ENCODE measurements at regions not wholly inside any gene's neighbourhood (a gene's known extent, or its start where the extent isn't known, plus 50 kb on each side); places are given as distances from the start of the nearest gene placed in this dataset.

DNA sequence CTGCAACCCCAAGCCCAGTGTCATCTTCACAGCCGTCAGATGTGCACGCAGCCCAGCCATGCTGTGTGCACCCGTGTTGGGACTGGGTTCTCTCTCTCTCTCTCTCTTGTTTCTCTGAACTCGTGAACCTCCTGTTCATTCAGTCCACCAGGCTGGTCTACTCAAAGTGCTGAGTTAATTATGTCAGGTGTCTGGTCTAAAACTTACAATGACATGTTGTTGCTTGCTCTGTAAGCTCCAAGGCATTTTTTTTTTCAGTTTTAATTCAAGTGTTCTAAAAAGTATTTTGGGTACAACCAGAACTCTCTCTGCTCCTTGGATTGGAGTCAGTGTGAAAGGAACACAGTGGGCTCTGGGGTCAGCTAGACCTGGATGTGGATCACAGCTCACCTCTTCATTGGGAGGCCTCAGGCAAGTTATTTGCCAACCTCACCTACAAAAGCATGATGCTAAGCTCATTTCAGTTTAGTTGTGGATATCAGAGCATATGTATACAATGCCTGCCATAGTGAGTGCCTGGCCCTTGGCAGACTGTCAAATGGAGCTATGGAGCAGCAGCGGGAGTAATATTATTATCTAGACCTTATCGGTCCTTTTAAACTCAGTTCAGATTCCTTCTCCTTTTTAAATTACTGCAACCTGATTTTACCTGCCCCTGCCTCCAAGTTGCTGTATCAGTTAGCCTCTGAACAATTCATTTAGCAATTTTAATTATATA lies 59.5 kb downstream of the PLEKHG1 start:
- TF ChIP-seq EP300 (IDR thresholded peaks at IDR 0.05) (no peak), POLR2A (IDR thresholded peaks at IDR 0.05) (no peak)
- TF ChIP-seq, protein P1, sequence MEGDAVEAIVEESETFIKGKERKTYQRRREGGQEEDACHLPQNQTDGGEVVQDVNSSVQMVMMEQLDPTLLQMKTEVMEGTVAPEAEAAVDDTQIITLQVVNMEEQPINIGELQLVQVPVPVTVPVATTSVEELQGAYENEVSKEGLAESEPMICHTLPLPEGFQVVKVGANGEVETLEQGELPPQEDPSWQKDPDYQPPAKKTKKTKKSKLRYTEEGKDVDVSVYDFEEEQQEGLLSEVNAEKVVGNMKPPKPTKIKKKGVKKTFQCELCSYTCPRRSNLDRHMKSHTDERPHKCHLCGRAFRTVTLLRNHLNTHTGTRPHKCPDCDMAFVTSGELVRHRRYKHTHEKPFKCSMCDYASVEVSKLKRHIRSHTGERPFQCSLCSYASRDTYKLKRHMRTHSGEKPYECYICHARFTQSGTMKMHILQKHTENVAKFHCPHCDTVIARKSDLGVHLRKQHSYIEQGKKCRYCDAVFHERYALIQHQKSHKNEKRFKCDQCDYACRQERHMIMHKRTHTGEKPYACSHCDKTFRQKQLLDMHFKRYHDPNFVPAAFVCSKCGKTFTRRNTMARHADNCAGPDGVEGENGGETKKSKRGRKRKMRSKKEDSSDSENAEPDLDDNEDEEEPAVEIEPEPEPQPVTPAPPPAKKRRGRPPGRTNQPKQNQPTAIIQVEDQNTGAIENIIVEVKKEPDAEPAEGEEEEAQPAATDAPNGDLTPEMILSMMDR (IDR thresholded peaks at IDR 0.05), result no peak
- Histone ChIP-seq H3K4me1 (no peaks in the 10 kb centered on the region), H3K36me3 (no peaks in the 10 kb centered on the region), H3K27ac (no peak overlapping the region), H3K4me3 (no peak overlapping the region), H3K27me3 (no peaks in the 10 kb centered on the region), H3K9me3 (no peaks in the 10 kb centered on the region)
- DNase-seq (ENCODE audit: low spot score in 2 of 2), result no peak
- WGBS, 2 donors, result 67% methylated on average over 6 of the region's 6 CpGs

DNA sequence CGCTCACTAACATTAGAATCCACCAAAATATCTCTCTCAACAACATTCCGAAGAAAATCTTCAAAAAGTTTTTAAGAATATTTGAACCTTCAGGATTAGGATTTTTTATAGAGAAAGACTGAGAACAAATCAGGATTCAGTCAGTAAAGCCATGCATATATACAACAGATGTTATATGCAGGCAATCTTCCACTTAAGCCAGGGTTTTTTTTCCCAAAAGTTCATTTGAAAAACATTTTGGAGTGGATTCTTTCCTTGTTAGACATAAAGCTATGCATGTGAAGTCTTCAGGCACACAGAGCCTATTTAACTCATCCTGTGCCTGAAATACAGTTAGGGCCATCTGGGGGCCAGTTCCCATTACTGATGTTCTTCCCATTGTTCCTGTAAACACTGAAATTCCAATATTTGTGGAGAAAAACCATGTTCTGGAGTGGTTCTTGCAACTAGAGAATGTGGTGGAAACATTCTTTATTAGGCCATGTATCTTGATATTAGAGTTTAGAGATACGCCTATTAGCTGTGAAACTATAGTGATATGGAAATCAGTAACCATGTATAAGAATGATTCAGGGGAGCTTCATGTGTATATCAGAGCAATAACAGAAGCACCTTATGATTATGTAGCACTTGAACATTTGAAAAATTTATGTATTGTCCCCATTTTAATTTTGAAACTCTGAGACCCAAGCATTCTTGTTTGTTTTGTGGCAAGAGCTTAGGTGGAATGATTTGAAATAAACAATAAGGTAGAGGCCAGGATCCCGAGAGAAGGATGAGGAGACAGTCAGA lies 61.7 kb downstream of the PLEKHG1 start:
- Histone ChIP-seq H3K36me3 (no peaks in the 10 kb centered on the region), H3K27ac (no peak overlapping the region), H3K9me3 (no peaks in the 10 kb centered on the region), H3K4me3 (no peak overlapping the region), H3K4me1 (no peaks in the 10 kb centered on the region), H3K27me3 (no peaks in the 10 kb centered on the region)
- DNase-seq (ENCODE audit: low spot score in 2 of 2), result no peak
- TF ChIP-seq POLR2A (IDR thresholded peaks at IDR 0.05), result no peak
- 93 to 96% methylated on average over 4 of the region's 4 CpGs for WGBS, 2 donors

DNA sequence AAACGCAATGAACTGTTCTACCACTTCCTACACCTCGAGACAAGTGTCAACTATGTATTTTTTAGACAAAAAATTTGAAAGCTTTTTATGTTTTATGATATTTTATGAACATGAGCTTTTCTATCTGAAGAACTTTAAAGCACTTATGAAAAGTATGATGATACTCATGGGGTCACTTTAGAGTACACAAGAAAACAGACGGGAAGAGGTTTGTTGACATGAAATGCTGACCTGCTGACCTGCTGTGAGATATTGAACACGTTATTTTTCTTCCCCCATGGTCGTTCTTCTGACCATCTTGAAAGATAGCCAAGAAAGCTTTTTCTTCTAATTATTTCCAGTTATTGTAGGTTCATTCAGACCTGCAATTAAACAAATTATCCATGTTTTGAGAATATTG lies 63.1 kb downstream of the PLEKHG1 start:
- H3K27ac ChIP-seq, result no peak overlapping the region
- 34 to 39% methylated on average over 5 of the region's 5 CpGs for WGBS, 2 donors

DNA sequence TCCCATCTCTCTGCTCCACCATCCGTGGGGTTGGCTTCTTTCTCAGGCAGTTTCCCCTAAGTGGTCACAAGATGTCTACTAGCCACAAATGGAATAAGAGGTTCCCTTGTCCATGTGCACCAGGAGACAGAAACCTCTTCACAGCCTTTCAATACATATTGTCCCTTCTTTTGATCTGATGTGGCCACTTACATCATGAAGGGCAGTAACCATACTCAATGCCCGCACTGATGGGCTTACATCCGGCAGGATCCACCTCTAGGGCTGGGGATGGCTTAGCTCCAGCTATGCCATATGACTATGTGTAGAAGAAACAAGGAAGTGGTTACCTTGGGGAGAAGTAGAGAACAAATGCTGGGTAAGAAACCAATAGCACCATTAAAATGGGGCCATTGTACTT lies 64.4 kb downstream of the PLEKHG1 start:
- no peaks in the 10 kb centered on the region for H3K36me3 ChIP-seq
- 94% methylated on average over 3 of the region's 3 CpGs for WGBS, 2 donors
- TF ChIP-seq POLR2A (IDR thresholded peaks at IDR 0.05) (no peak), EP300 (IDR thresholded peaks at IDR 0.05) (no peak)
- TF ChIP-seq, protein P1 (IDR thresholded peaks at IDR 0.05), result no peak

More for the DNA sequence above, 63.1 kb downstream of the PLEKHG1 start:
- H3K4me1 ChIP-seq, result peaks cover 0 to 7% (median 6%) of the 10 kb centered on the region in 4 donors
- H3K4me3 ChIP-seq, result no peak overlapping the region
- DNase-seq (ENCODE audit: low spot score in 2 of 2), result no peak
- no peaks in the 10 kb centered on the region for H3K27me3 ChIP-seq
- H3K9me3 ChIP-seq, result no peaks in the 10 kb centered on the region
- H3K36me3 ChIP-seq, result no peaks in the 10 kb centered on the region
- TF ChIP-seq, protein P1 (IDR thresholded peaks at IDR 0.05), result no peak
- no peak for TF ChIP-seq EP300 (IDR thresholded peaks at IDR 0.05)
- no peak for TF ChIP-seq POLR2A (IDR thresholded peaks at IDR 0.05)

DNA sequence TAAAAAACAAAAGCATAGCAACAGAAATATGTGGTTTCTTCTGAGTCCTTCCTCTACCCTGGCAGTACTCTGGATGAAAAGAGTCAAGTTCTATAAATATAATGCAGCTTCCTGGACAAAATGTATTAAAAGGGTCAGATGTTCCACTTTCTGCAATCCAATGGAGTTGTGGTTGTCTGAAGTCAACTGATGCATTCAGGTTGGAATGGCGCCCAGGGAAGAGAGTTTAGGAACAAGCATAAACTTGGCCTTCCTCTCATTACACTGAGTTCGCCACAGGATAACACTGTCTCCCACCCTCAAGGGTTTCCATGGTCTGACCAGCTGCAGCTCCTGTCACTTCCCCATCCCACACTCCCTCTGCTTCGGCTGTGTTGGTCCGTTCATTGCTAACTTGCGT lies 66.4 kb downstream of the PLEKHG1 start:
- no peak overlapping the region for H3K27ac ChIP-seq
- WGBS, 2 donors, result 88 to 94% methylated on average over 5 of the region's 5 CpGs
- DNase-seq (ENCODE audit: low spot score in 2 of 2), result peak in 1 of 2 donors; percentile 56
- no peaks in the 10 kb centered on the region for H3K9me3 ChIP-seq
- H3K36me3 ChIP-seq, result no peaks in the 10 kb centered on the region
- peak in 1 of 2 donors; percentile 60 for TF ChIP-seq EP300 (IDR thresholded peaks at IDR 0.05)
- TF ChIP-seq, protein P1 (IDR thresholded peaks at IDR 0.05), result no peak
- TF ChIP-seq POLR2A (IDR thresholded peaks at IDR 0.05), result no peak
- peaks cover 3 to 23% (median 22%) of the 10 kb centered on the region in 4 donors for H3K4me1 ChIP-seq
- H3K4me3 ChIP-seq, result no peak overlapping the region
- H3K27me3 ChIP-seq, result no peaks in the 10 kb centered on the region

More for the DNA sequence above, 64.4 kb downstream of the PLEKHG1 start:
- no peak overlapping the region for H3K27ac ChIP-seq
- no peak for DNase-seq (ENCODE audit: low spot score in 2 of 2)
- H3K4me3 ChIP-seq, result no peak overlapping the region
- peaks cover 3 to 20% (median 17%) of the 10 kb centered on the region in 4 donors for H3K4me1 ChIP-seq
- no peaks in the 10 kb centered on the region for H3K27me3 ChIP-seq
- H3K9me3 ChIP-seq, result no peaks in the 10 kb centered on the region
